ENCODE measurements at regions not wholly inside any gene's neighbourhood (a gene's known extent, or its start where the extent isn't known, plus 50 kb on each side); places are given as distances from the start of the nearest gene placed in this dataset.

DNA sequence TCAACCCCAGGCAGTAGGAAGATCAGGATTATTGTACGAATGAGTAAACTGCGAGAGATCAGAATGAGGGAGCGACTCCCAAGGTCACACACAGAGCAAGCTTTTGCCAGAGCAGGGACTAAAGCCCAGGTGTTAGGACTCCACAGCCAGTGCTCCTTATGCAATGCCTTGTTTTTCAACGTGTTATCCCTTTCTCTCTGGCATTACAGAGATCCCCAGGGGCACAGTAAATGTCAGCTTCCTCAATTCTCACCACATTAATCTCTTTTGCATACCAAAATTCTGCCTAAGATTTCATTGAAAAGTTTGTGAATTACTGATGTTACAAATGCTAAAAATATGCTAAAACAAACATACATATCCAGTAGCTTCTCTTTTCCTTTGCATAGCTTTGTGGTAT, 68.1 kb upstream of the CES5A start:
- DNase-seq (ENCODE audit: low read depth), result peak; percentile 3

DNA sequence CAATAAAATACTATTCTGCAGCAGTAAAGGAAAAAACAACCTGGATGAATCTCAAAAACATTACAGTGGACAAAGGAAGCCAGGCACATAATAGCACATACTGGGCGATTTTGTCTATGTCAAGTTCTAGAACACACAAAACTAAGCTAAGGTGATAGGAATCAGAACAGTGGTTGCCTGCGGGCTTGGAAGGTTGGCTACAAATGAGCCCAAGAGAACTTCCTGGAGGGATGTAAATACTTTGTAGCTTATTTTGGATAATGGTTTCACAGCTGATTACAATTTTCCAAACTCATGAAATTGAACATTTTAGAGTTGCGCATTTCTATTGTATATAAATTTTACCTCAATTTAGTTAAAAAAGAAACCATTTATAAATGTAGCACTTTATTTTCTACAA, 67.6 kb upstream of the CES5A start:
- DNase-seq (ENCODE audit: low read depth), result no peak

DNA sequence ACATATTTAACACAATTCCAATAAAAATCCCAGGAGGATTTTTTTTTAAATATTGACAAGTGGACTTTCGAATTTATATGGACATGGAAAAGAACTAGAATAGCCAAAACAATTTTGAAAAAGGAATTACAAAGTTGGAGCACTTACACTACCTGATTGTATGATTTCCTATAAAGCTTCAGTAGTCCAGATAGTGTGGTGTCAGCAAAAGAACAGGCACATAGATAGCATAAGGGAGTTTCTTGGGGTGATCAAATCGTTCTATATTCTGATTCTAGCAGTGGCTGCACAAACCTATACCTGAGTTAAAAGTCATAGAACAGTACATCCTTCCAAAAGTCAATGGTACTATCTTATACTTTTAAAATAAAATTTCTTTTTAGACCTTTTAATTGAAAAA, 66.4 kb upstream of the CES5A start:
- DNase-seq (ENCODE audit: low read depth), result no peak

DNA sequence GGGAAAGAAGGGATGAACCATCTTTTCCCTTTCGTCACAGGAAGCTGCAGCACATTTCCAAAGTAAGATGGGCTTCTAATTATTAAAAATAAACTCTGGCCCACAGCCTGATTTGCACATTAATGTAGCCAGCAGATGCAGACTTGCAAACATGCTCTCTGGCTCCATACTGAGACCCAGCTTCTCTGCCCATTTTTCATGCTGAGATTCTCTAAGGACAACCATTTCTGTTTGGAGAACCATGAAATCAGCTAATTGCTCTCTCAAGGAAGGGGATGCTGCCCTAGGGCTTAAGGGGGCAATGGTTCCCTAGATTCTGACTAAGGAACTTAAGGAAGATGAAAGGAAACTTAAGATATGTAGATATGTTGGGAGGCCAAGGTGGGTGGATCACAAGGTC, 63.0 kb upstream of the CES5A start:
- no peak for DNase-seq (ENCODE audit: low read depth)

DNA sequence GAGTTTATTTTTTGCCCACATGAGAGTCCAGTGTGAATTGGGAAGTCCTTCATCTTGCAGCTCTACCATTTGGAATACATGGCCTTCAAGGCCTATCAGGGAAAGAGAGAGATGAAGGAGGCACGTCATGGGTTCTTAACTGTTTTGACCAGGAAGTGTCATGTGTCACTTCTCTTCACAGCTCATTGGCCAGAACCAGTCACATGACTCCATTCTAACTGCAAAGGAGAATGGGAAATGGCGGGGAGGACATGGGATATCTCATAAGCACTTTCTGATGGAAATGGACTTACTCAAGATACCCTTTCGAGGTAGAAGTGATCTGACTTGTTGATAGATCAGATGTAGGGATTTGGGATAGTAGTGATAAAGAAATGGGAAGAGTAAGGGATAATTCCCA, 57.9 kb upstream of the CES5A start:
- no peak for DNase-seq (ENCODE audit: low read depth)

DNA sequence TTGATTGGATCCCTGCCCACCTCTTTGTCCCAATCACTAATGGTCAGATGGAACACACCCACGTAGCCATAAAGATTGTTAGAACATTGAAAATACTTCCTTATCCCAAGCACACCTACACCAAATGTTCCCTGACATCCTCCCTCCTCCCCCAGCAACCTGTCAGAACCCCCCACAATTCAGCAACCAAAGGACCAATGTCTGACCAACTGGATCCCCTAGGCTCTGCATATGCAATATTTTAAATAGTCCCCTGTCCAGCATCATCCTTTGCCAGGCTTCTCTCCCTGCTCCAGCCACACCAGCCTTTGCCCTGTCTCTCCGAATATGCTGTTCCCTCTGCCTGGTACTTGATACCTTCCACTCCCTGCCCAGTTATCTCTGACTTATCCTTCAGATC, 54.9 kb upstream of the CES5A start:
- no peak for DNase-seq (ENCODE audit: low read depth)

DNA sequence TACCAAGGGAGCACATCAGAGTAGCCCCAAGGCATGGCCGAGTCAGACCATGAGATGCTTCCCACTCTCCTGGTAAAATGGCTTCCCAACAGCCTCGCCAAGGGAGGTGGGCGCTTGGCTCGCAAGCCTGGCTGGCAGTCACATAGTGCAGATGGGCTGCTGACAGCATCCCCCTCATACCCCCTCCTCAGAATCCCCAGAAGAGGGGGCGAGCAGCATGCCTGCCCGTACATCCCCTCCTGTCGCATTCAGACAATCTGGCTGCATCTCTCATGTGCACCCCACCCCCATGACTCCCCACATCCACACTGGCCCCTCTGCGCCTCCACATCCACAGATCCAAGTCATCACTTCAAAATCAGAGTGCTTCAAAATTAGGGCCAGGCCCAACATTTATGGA, 54.0 kb upstream of the CES5A start:
- no peak for DNase-seq (ENCODE audit: low read depth)

DNA sequence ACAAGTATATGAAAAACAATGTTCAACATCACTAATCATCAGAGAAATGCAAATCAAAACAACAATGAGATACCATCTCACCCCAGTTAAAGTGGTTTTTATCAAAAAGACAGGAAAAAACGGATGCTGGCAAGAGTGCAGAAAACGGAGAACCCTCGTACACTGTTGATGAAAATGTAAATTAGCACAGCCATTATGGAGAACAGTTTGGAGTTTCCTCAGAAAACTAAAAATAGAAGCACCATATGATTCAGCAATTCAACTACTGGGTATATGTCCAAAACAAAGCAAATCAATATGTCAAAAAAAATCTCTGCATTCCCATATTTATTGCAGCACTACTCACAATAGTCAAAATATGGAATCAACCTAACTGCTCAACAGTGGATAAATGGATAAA, 50.1 kb upstream of the CES5A start:
- DNase-seq (ENCODE audit: low read depth), result no peak
